NCI-H526 treated with DMSO at 0.1 percent for 48 hours (cell line): ENCODE measurements at regions not wholly inside any gene's neighbourhood (a gene's known extent, or its start where the extent isn't known, plus 50 kb on each side); places are given as distances from the start of the nearest gene placed in this dataset.

Experiments
- DNase-seq: peaks from one replicate; lab custom pipeline; 2025; lab: John Stamatoyannopoulos, UW

DNA sequence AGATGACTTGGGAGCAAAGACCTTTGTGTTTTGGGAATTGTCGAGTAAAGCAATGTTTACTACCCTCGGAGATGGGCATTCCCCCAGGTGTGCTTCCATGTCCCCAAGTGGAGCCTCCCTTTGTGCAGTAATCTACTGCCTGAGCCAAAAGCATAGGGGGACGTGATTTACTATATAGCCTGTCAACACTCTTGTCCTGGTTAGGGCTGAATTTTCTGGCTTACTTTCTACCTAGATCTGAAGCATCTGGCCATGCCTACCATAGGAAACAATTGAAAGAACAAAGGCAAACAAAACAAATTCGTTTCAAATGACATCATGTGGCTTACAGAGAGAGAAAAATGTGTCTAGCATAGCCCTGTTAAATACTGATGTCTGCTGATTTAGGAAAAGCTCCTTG is 350.6 kb downstream of the SAMD5 start:
- no peak for DNase-seq

GRCh38 chr6:147861696-147862095 is 353.2 kb downstream of the SAMD5 start:
- no peak for DNase-seq

DNA sequence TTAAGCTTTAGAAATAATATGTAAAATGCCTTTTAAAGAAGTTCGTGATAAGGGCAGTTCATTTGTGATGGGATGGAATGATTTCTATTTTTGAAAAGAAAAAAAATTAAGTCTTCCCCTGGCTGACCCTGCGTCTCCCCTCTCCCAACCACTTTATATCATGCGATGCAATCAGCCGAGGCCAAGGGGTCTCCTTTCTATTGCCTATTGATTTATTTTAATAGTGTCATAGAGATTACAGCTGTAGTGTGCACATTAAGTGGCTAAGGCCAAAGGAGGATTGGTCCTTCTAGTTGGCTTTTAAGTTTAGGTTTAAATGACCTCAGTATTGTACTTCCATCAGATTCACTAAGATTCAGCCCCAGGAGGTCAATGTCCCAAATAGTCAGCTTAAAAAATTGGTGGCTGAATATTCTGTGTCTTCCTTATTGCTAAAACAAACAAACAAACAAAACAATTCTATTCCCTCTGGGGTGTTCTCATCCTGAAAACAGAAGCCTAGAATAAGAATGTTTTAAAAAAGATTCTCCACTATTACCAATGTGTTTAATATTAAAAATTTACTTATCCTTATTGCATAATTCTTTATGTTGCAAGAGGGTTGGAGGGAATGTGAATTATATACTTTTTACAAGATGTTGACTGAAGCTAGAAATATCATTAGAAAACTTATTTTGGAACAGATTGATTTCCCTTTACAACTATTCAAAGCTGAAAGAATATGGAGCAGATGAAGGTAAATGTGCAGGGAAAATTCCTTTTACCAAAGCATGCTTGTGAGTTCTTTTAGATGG is 359.1 kb downstream of the SAMD5 start:
- DNase-seq: no peak

GRCh38 chr6:147868427-147869190 is 360.1 kb downstream of the SAMD5 start:
- DNase-seq: no peak

- no peak for DNase-seq
These were observed 360.7 kb downstream of the SAMD5 start for GRCh38 chr6:147869201-147869600.

DNA sequence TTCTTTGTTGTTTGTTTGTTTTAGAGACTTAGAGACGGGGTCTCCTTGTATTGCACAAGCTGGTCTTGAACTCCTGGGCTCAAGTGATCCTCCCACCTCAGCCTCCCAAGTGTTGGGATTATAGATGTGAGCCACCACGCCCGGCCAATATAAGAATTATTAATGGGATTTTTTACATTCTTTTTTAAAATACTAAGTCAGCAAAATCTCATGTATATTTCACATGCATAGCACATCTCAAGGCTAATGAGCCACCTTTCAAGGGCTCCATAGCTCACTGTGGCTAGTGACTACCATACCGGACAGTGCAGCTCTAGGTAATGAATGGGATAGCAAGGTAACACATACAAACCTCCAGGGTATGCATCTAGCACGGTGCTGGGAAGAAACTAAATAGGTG is 361.4 kb downstream of the SAMD5 start:
- no peak for DNase-seq

DNA sequence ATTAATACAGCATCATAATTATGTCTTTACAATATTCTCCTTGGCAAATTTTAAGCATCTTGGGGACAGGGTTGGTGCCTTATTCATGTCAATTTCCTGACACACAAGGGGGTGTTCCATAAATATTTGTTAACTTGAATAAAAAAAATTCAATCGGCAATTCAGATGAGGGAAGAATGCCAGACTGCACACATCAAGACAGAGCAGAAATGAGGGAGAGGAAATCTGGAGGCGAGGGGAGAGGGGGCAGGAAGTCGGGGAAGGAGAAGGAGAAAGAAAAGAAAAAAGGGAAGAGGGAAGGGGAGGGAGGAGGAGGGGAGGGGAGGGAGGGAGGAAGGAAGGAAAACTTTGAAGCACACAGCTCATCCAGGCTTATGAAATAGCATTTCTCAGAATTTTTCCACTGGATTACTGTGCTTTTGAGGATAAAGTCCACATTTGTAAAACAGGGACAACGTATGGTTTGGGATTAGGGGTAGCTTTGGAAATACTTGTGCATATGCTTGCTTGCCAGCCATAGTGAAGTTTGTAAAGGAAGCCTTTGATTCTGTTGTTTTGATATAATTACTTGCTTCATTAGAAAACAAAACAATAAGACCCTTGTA is 362.1 kb downstream of the SAMD5 start:
- DNase-seq: no peak

GRCh38 chr6:147872002-147872401 is 363.5 kb downstream of the SAMD5 start:
- no peak for DNase-seq

DNA sequence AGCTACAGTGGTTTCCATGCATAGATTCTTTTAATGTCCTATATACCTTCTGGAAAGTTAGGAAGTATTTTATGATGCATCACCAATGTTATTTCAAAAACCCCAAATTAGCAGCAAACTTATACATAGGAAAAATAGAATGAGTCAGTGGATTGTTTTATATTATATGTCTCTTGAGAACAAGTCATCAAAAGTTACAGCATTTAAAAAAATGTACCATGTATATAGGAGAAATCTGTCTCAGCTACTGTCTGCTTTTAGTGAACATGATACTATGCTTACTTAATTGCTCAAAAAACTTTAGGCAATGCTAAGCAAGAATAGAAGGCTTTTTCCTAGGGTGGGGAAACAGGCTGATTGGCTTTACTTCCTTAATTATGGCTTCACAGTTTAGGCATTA is 365.3 kb downstream of the SAMD5 start:
- no peak for DNase-seq

GRCh38 chr6:147874322-147874721 is 365.8 kb downstream of the SAMD5 start:
- DNase-seq: no peak

DNA sequence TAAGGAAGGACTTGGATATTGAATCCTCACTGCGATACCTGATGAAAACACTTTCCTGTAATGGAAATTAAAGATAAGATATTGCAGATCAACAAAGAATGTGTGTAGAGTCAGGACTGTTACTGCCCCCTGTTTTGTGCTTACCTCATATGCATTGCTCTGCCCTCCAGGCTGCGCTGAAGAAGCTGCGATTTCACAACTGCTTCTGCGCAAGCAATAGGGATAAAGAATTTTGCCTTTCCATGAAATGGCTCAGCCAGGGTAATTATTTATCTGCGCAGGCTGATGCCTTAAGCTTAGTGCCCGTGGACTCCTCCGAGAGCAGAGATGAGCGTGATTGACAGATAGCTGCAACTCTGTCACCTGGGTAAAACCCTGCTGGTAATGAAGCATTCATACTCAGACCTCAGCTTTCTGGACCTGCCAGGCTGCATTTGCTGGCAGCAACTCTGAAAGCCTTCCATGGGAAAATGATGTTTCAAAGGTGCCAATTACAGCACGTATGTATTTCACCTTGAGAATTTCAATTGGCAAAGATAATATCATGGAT is 370.6 kb downstream of the SAMD5 start:
- no peak for DNase-seq

DNA sequence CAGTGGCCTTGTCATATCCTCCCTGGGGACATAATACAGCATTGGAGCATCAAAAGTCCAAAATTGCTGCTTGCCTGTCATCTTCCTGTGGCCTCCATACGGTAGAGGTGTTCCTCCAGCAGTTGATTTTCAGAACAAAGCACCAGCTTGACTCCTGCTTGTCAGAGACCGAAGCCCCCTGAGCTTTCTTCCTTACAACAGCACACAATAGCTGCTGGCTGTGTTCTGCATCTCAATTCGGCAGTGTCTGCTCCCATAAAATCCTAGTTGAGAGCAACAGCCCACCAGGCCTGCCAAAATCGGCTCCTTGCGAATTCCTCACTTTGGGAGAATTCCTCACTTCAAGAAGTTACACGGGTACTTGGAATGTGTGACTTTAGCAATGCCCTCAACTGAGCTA is 372.9 kb downstream of the SAMD5 start:
- DNase-seq: no peak

DNA sequence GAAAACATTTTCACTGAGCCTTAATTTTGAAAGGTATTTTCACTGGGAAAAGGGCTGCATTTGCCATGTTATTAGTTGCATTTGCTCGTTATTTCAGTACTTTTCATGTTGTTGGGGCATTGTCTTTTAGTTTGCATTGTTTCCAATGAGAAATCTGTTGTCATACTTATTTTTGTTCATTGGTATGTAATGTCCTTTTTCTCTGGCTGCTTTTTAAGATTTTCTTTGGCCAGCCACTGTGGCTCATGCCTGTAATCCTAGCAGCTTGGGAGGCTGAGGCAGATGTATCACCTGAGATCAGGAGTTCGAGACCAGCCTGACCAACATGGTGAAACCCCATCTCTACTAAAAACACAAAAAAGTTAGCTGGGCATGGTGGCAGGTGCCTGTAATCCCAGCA is 379.9 kb downstream of the SAMD5 start:
- DNase-seq: no peak

DNA sequence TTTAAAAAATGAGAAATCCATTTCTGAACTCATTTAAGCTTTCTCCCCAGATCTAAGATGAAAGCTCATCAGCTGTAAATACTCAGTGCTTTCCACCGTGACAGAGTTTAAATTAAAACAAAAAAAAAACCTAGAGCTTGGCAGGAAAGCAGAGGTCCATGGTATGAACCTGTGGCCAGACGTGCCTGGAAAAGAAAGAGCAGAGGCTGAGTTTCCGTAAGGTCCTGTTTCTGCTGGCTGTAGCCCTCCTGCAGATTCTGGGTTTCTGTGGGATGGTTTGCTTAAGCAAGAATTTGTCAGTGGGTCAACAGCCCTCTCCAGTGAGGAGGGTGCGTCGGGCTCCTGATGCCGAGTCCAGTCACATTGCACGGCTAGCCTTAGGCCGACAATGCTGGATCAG is 383.2 kb downstream of the SAMD5 start:
- DNase-seq: no peak

GRCh38 chr6:147892476-147892875 is 384.0 kb downstream of the SAMD5 start:
- DNase-seq: no peak

- DNase-seq: no peak
These were observed 386.8 kb downstream of the SAMD5 start for GRCh38 chr6:147895272-147895671.

GRCh38 chr6:147900247-147900830 is 391.8 kb downstream of the SAMD5 start:
- DNase-seq: no peak

DNA sequence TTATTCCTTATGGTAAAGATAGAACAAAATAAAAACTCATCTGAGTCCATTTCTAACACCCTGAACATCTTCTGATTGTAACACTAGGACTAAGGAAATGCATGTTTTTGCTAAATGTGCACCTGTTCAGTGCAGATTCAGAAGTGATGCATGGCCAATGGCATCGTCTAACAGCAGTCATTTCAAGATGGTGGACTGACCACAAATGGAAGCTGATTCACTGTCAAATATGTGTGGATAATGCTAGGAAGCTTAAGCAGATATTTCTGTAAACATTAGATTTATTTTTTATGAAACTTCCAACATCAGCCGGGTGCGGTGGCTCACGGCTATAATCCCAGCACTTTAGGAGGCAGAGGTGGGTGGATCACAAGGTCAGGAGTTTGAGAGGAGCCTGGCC is 394.8 kb downstream of the SAMD5 start:
- DNase-seq: no peak

DNA sequence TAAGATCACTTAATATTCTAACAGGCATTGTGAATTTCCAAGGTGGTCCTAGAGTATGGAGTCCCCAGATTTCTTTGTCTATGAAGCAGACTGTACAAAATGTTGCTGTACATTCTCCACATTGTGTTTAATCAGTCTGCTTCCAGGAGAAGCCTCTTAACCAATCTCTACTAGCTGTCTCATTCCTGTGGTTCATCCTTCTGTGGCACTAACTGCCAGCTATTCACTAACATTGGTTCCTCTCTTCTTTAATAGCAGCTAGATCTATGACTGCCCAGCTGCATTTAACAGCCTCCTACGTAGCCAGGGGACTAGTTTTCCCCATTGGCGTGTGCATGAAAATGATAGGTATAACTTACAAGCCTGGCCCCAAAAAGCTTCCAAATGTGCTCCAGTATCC is 395.4 kb downstream of the SAMD5 start:
- no peak for DNase-seq

DNA sequence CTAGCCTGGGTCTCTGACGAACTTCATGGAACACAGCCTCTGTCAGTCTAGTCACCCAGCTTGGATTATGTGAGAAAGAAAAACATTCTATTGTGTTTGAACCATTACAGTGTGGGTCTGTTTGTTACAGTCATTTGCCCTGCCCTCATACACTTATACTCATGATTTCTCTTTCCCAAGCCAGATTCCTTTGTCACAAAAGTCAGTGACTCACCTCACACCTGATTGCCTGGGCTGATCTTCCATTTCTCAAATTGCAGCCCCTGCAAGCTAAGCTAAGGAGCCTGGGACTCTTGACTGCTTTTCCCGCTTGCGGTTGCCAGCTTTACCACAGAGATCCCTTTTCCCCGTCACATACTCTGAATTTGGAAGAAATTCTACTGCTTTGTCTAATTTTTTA is 395.9 kb downstream of the SAMD5 start:
- no peak for DNase-seq

GRCh38 chr6:147905711-147906110 is 397.2 kb downstream of the SAMD5 start:
- DNase-seq: no peak

- no peak for DNase-seq
These were observed 397.9 kb downstream of the SAMD5 start for GRCh38 chr6:147906361-147906760.

- no peak for DNase-seq
These were observed 401.1 kb downstream of the SAMD5 start for GRCh38 chr6:147909640-147910039.
